GM23338 (cell line): ENCODE measurements at regions not wholly inside any gene's neighbourhood (a gene's known extent, or its start where the extent isn't known, plus 50 kb on each side); places are given as distances from the start of the nearest gene placed in this dataset.

Experiments used
- ATAC-seq: fragments of 200-7000 bp; cut with Tn5 transposase; 3 replicates; pipeline ENCODE4 v1.9.1; 2020
- DNase-seq: peaks from one replicate; pipeline ENCODE4 v3.0.0-alpha.2; 2015; ENCODE audit warnings: low spot score
- H2AFZ ChIP-seq: fragments of 200-600 bp; sonication (generic); 2 replicates; pipeline ENCODE4 v1.8.0; 2016; ENCODE audit warnings: antibody characterized with exemption, mild to moderate bottlenecking, moderate library complexity
- H3F3A ChIP-seq: fragments of 200-600 bp; sonication (generic); replicated peaks from 2 replicates; pipeline ENCODE4 v1.8.0; 2017; ENCODE audit warnings: antibody characterized with exemption, mixed run types, low read depth
- H3K27ac ChIP-seq: fragments of 200-600 bp; sonication (generic); 2 replicates; pipeline ENCODE4 v1.6.1; 2016; ENCODE audit warnings: low read depth
- H3K27me3 ChIP-seq: fragments of 200-600 bp; sonication (generic); 2 replicates; pipeline ENCODE4 v1.8.0; 2016; ENCODE audit warnings: mild to moderate bottlenecking, mixed run types, moderate library complexity; ENCODE audit not compliant: insufficient read depth
- H3K36me3 ChIP-seq: fragments of 200-600 bp; sonication (generic); 2 replicates; pipeline ENCODE4 v1.8.0; 2016; ENCODE audit warnings: mild to moderate bottlenecking; ENCODE audit not compliant: insufficient read depth
- H3K4me1 ChIP-seq: fragments of 200-600 bp; sonication (generic); 2 replicates; pipeline ENCODE4 v1.8.0; 2016; ENCODE audit warnings: mild to moderate bottlenecking, moderate library complexity; ENCODE audit not compliant: insufficient read depth
- H3K4me2 ChIP-seq: fragments of 200-600 bp; sonication (generic); 2 replicates; pipeline ENCODE4 v1.7.1; 2017; ENCODE audit warnings: mixed run types
- H3K4me3 ChIP-seq: fragments of 200-600 bp; sonication (generic); 2 replicates; pipeline ENCODE4 v1.6.1; 2016; ENCODE audit warnings: mixed run types
- H3K79me2 ChIP-seq: fragments of 200-600 bp; sonication (generic); replicated peaks from 2 replicates; pipeline ENCODE4 v1.8.0; 2017; ENCODE audit warnings: mild to moderate bottlenecking; ENCODE audit not compliant: insufficient read depth
- H3K9me2 ChIP-seq: fragments of 200-600 bp; sonication (generic); 2 replicates; pipeline ENCODE4 v1.8.0; 2017; ENCODE audit not compliant: insufficient read depth
- H4K20me1 ChIP-seq: fragments of 200-600 bp; sonication (generic); replicated peaks from 2 replicates; pipeline ENCODE4 v1.8.0; 2017; ENCODE audit warnings: mild to moderate bottlenecking; ENCODE audit not compliant: insufficient read depth
- H3K27ac Mint-ChIP-seq: 2 replicates; pipeline ENCODE4 v1.8.0; 2020; ENCODE audit warnings: inconsistent platforms, mild to moderate bottlenecking, moderate library complexity, mixed read lengths
- H3K27me3 Mint-ChIP-seq: 3 replicates; pipeline ENCODE4 v1.8.0; 2022; ENCODE audit warnings: low read depth, mild to moderate bottlenecking, moderate library complexity, mixed read lengths, inconsistent platforms; ENCODE audit not compliant: insufficient read depth, poor library complexity
- H3K36me3 Mint-ChIP-seq: 3 replicates; pipeline ENCODE4 v1.8.0; 2021; ENCODE audit warnings: low read depth, mild to moderate bottlenecking, inconsistent platforms, moderate library complexity, mixed read lengths
- H3K4me1 Mint-ChIP-seq: 3 replicates; pipeline ENCODE4 v1.8.0; 2020; ENCODE audit warnings: mild to moderate bottlenecking, inconsistent platforms, mixed read lengths
- H3K4me3 Mint-ChIP-seq: 3 replicates; pipeline ENCODE4 v1.8.0; 2021; ENCODE audit warnings: moderate library complexity, mild to moderate bottlenecking, inconsistent platforms, mixed read lengths
- H3K9me3 Mint-ChIP-seq: 3 replicates; pipeline ENCODE4 v1.8.0; 2020; ENCODE audit warnings: moderate library complexity, mild to moderate bottlenecking, inconsistent platforms, mixed read lengths
- EZH2phosphoT487 ChIP-seq: fragments of 200-600 bp; sonication (generic); IDR thresholded peaks from one replicate; pipeline ENCODE4 v1.8.1; 2018; ENCODE audit warnings: antibody characterized with exemption; ENCODE audit not compliant: unreplicated experiment
- JUNB ChIP-seq: IDR thresholded peaks from one replicate; pipeline ENCODE4 v1.6.1; 2016; ENCODE audit warnings: antibody characterized with exemption; ENCODE audit not compliant: unreplicated experiment
- ZNF114 ChIP-seq: fragments of 250-450 bp; sonication (Bioruptor Pico); IDR thresholded peaks from 2 replicates; pipeline ENCODE4 v1.5.0; 2020; ENCODE audit warnings: mild to moderate bottlenecking, moderate library complexity
- TF ChIP-seq, protein P1 (sequence below): IDR thresholded peaks from one replicate; pipeline ENCODE4 v1.6.1; 2018; ENCODE audit warnings: antibody characterized with exemption; ENCODE audit not compliant: unreplicated experiment
- TF ChIP-seq, protein P2 (sequence below): IDR thresholded peaks from 2 replicates; pipeline ENCODE4 v1.6.1; 2016; ENCODE audit warnings: antibody characterized with exemption
- TF ChIP-seq, protein P3 (sequence below): fragments of 250-450 bp; sonication (Bioruptor Pico); IDR thresholded peaks from 2 replicates; pipeline ENCODE4 v1.5.0; 2020; ENCODE audit warnings: mild to moderate bottlenecking, moderate library complexity

DNA sequence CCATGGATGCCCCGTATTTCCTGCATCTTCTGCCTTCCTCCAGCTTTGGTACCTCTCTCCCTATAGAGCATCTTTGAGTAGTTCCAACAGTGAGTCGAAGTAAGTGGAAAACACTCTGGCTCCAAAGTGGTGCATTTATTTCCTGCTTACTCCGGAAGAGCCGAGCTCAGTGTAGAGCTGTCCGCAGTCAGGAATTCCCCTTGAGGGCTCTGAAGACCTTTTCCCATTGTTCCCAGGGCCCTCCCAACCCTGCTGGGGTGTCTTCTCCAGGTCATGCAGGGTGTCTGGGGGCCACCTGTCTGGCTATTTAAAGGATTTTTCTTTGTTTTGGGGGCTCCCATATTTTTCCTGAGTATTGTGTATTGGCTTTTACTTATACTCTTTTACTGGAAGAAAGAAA lies 118.6 kb upstream of the MXRA5 start (continued):
- TF ChIP-seq, protein P1, sequence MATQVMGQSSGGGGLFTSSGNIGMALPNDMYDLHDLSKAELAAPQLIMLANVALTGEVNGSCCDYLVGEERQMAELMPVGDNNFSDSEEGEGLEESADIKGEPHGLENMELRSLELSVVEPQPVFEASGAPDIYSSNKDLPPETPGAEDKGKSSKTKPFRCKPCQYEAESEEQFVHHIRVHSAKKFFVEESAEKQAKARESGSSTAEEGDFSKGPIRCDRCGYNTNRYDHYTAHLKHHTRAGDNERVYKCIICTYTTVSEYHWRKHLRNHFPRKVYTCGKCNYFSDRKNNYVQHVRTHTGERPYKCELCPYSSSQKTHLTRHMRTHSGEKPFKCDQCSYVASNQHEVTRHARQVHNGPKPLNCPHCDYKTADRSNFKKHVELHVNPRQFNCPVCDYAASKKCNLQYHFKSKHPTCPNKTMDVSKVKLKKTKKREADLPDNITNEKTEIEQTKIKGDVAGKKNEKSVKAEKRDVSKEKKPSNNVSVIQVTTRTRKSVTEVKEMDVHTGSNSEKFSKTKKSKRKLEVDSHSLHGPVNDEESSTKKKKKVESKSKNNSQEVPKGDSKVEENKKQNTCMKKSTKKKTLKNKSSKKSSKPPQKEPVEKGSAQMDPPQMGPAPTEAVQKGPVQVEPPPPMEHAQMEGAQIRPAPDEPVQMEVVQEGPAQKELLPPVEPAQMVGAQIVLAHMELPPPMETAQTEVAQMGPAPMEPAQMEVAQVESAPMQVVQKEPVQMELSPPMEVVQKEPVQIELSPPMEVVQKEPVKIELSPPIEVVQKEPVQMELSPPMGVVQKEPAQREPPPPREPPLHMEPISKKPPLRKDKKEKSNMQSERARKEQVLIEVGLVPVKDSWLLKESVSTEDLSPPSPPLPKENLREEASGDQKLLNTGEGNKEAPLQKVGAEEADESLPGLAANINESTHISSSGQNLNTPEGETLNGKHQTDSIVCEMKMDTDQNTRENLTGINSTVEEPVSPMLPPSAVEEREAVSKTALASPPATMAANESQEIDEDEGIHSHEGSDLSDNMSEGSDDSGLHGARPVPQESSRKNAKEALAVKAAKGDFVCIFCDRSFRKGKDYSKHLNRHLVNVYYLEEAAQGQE: no peak
- no peak for TF ChIP-seq ZNF114 (CRISPR knock-in tag)
- no peak for TF ChIP-seq JUNB

DNA sequence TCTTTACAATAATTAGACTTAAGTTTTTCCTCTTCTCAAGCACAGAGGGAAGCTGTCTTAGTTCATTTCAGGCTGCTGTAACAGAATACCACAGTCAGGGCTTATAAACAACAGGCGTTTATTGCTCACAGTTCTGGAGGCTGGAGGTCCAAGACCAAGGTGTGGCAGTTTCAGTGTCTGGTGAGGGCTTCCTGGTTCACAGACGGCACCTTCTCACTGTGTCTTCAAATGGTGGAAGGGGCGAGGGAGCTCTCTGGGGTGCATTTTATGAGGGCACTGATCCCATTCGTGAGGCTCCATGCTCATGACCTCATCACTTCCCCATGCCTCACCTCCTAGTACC lies 115.7 kb upstream of the MXRA5 start:
- no peak overlapping the region for H3K4me3 ChIP-seq
- no peaks in the 10 kb centered on the region for H3K9me3 Mint-ChIP-seq
- no peaks in the 10 kb centered on the region for H3K27me3 Mint-ChIP-seq
- no peaks in the 10 kb centered on the region for H3K27me3 ChIP-seq
- H3K4me2 ChIP-seq: no peak overlapping the region
- no peaks in the 10 kb centered on the region for H3K36me3 ChIP-seq
- no peak overlapping the region for H3K4me3 Mint-ChIP-seq
- peaks cover 14% of the 10 kb centered on the region; the same call in 2 of the 3 replicates for H3K4me1 Mint-ChIP-seq
- no peak overlapping the region for H3K27ac Mint-ChIP-seq
- no peaks in the 10 kb centered on the region for H3F3A ChIP-seq
- peaks cover 13% of the 10 kb centered on the region; the same call in 1 of the 2 replicates for H3K4me1 ChIP-seq
- TF ChIP-seq, protein P2, sequence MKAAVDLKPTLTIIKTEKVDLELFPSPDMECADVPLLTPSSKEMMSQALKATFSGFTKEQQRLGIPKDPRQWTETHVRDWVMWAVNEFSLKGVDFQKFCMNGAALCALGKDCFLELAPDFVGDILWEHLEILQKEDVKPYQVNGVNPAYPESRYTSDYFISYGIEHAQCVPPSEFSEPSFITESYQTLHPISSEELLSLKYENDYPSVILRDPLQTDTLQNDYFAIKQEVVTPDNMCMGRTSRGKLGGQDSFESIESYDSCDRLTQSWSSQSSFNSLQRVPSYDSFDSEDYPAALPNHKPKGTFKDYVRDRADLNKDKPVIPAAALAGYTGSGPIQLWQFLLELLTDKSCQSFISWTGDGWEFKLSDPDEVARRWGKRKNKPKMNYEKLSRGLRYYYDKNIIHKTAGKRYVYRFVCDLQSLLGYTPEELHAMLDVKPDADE: no peak
- no peaks in the 10 kb centered on the region for H3K36me3 Mint-ChIP-seq
- DNase-seq (no peak), ATAC-seq (no peak)
- no peaks in the 10 kb centered on the region for H4K20me1 ChIP-seq
- H3K27ac ChIP-seq: no peak overlapping the region
- no peaks in the 10 kb centered on the region for H3K9me2 ChIP-seq
- H2AFZ ChIP-seq: no peak overlapping the region
- no peaks in the 10 kb centered on the region for H3K79me2 ChIP-seq

DNA sequence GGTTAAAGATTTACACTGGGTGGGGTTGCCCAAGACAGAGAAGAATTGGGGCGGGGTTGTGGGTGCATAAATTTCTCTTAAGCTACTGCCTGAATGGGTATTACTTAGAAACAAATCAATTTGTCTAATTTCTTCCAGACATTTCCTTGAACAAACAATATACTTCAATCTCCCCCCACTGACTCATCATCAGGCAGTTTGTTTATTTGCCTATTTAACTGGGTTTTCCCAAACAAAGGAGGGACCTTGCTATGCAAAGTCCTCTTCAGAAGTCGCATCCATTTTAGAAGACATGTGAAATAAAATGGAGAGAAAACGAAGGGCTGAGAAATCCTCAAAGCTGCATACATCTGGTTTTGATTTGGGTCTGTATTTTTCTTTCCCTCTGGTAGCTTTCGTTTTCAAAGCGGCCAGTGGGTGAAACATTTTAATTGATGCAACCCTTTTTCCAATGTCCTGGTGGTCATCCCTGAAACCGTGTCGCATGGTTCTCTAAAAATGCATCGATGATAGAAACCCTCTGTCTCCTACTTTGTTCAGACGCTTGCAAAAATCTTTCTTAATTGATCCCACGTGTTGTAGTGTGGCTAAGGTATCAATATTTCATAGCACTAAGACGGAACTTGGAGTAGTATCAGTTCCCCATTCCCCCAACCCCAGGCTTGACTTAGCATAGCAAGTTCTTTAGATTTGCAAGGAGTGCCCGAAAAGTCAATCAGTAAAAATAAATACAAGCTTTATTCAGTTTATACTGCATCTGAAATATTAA lies 115.1 kb upstream of the MXRA5 start:
- no peak overlapping the region for H3K4me3 Mint-ChIP-seq
- ATAC-seq: no peak
- TF ChIP-seq, protein P3, sequence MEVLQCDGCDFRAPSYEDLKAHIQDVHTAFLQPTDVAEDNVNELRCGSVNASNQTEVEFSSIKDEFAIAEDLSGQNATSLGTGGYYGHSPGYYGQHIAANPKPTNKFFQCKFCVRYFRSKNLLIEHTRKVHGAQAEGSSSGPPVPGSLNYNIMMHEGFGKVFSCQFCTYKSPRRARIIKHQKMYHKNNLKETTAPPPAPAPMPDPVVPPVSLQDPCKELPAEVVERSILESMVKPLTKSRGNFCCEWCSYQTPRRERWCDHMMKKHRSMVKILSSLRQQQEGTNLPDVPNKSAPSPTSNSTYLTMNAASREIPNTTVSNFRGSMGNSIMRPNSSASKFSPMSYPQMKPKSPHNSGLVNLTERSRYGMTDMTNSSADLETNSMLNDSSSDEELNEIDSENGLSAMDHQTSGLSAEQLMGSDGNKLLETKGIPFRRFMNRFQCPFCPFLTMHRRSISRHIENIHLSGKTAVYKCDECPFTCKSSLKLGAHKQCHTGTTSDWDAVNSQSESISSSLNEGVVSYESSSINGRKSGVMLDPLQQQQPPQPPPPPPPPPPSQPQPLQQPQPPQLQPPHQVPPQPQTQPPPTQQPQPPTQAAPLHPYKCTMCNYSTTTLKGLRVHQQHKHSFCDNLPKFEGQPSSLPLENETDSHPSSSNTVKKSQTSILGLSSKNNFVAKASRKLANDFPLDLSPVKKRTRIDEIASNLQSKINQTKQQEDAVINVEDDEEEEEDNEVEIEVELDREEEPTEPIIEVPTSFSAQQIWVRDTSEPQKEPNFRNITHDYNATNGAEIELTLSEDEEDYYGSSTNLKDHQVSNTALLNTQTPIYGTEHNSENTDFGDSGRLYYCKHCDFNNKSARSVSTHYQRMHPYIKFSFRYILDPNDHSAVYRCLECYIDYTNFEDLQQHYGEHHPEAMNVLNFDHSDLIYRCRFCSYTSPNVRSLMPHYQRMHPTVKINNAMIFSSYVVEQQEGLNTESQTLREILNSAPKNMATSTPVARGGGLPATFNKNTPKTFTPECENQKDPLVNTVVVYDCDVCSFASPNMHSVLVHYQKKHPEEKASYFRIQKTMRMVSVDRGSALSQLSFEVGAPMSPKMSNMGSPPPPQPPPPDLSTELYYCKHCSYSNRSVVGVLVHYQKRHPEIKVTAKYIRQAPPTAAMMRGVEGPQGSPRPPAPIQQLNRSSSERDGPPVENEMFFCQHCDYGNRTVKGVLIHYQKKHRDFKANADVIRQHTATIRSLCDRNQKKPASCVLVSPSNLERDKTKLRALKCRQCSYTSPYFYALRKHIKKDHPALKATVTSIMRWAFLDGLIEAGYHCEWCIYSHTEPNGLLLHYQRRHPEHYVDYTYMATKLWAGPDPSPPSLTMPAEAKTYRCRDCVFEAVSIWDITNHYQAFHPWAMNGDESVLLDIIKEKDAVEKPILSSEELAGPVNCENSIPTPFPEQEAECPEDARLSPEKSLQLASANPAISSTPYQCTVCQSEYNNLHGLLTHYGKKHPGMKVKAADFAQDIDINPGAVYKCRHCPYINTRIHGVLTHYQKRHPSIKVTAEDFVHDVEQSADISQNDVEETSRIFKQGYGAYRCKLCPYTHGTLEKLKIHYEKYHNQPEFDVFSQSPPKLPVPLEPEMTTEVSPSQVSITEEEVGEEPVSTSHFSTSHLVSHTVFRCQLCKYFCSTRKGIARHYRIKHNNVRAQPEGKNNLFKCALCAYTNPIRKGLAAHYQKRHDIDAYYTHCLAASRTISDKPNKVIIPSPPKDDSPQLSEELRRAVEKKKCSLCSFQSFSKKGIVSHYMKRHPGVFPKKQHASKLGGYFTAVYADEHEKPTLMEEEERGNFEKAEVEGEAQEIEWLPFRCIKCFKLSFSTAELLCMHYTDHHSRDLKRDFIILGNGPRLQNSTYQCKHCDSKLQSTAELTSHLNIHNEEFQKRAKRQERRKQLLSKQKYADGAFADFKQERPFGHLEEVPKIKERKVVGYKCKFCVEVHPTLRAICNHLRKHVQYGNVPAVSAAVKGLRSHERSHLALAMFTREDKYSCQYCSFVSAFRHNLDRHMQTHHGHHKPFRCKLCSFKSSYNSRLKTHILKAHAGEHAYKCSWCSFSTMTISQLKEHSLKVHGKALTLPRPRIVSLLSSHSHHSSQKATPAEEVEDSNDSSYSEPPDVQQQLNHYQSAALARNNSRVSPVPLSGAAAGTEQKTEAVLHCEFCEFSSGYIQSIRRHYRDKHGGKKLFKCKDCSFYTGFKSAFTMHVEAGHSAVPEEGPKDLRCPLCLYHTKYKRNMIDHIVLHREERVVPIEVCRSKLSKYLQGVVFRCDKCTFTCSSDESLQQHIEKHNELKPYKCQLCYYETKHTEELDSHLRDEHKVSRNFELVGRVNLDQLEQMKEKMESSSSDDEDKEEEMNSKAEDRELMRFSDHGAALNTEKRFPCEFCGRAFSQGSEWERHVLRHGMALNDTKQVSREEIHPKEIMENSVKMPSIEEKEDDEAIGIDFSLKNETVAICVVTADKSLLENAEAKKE: no peak
- TF ChIP-seq JUNB (no peak), ZNF114 (CRISPR knock-in tag) (no peak), EZH2phosphoT487 (no peak)

More for the DNA sequence above, 115.1 kb upstream of the MXRA5 start:
- no peaks in the 10 kb centered on the region for H3K79me2 ChIP-seq
- no peak for DNase-seq
- no peaks in the 10 kb centered on the region for H3K27me3 ChIP-seq
- Mint-ChIP-seq H3K27ac (no peak overlapping the region), H3K27me3 (no peaks in the 10 kb centered on the region), H3K9me3 (no peaks in the 10 kb centered on the region), H3K4me1 (peaks cover 14% of the 10 kb centered on the region; the same call in 2 of the 3 replicates), H3K36me3 (no peaks in the 10 kb centered on the region)
- no peak overlapping the region for H3K4me3 ChIP-seq
- H2AFZ ChIP-seq: no peak overlapping the region
- H3K9me2 ChIP-seq: no peaks in the 10 kb centered on the region
- H3K36me3 ChIP-seq: no peaks in the 10 kb centered on the region
- H4K20me1 ChIP-seq: no peaks in the 10 kb centered on the region
- H3K4me1 ChIP-seq: peaks cover 13% of the 10 kb centered on the region; the same call in 1 of the 2 replicates
- no peak overlapping the region for H3K27ac ChIP-seq
- no peaks in the 10 kb centered on the region for H3F3A ChIP-seq
- no peak overlapping the region for H3K4me2 ChIP-seq
